Neural cell (in vitro differentiated cells): ENCODE measurements at regions not wholly inside any gene's neighbourhood (a gene's known extent, or its start where the extent isn't known, plus 50 kb on each side); places are given as distances from the start of the nearest gene placed in this dataset.

Experiments used
- H2AFZ ChIP-seq: fragments of 200-600, 300-800 bp; sonication (generic), shearing (Covaris generic); 2 replicates; pipeline ENCODE4 v1.6.0; 2014; ENCODE audit warnings: low read depth, mild to moderate bottlenecking, antibody characterized with exemption, low read length, moderate library complexity
- H3F3A ChIP-seq: fragments of 200-600 bp; shearing (Covaris generic); 2 replicates; pipeline ENCODE4 v1.6.1; 2016; ENCODE audit warnings: mild to moderate bottlenecking, moderate library complexity, mixed read lengths, antibody characterized with exemption, low read length; ENCODE audit not compliant: insufficient read depth, poor library complexity, severe bottlenecking
- H3K27ac ChIP-seq: fragments of 200-600, 300-800 bp; sonication (generic), shearing (Covaris generic); 2 replicates; pipeline ENCODE4 v1.5.1; 2014; ENCODE audit warnings: mild to moderate bottlenecking, low read length, moderate library complexity
- H3K27me3 ChIP-seq: fragments of 300-800, 200-600 bp; sonication (generic), shearing (Covaris generic); 2 replicates; pipeline ENCODE4 v1.6.0; 2014; ENCODE audit warnings: mild to moderate bottlenecking, low read depth, low read length, moderate library complexity; ENCODE audit not compliant: insufficient read depth
- H3K36me3 ChIP-seq: fragments of 300-800, 200-600 bp; sonication (generic), shearing (Covaris generic); 2 replicates; pipeline ENCODE4 v1.5.1; 2014; ENCODE audit warnings: mild to moderate bottlenecking, antibody characterized with exemption, low read length, moderate library complexity; ENCODE audit not compliant: insufficient read depth
- H3K4me2 ChIP-seq: fragments of 300-800, 200-600 bp; sonication (generic), shearing (Covaris generic); 2 replicates; pipeline ENCODE4 v1.6.0; 2014; ENCODE audit warnings: mild to moderate bottlenecking, low read length
- H3K4me3 ChIP-seq: fragments of 300-800, 200-600 bp; sonication (generic), shearing (Covaris generic); 2 replicates; pipeline ENCODE4 v1.5.1; 2014; ENCODE audit warnings: mild to moderate bottlenecking, low read length, moderate library complexity
- H3K79me2 ChIP-seq: fragments of 200-600 bp; shearing (Covaris generic); replicated peaks from 2 replicates; pipeline ENCODE4 v1.6.0; 2014; ENCODE audit warnings: mild to moderate bottlenecking, low read length, moderate library complexity; ENCODE audit not compliant: insufficient read depth
- H3K9ac ChIP-seq: fragments of 300-800, 200-600 bp; sonication (generic), shearing (Covaris generic); 2 replicates; pipeline ENCODE4 v1.6.1; 2016; ENCODE audit warnings: mild to moderate bottlenecking, low read length, mixed read lengths
- H3K9me2 ChIP-seq: fragments of 200-600 bp; shearing (Covaris generic); 2 replicates; pipeline ENCODE4 v1.6.1; 2016; ENCODE audit warnings: mild to moderate bottlenecking, low read length, mixed read lengths; ENCODE audit not compliant: insufficient read depth
- H3K9me3 ChIP-seq: fragments of 200-600, 300-800 bp; sonication (generic), shearing (Covaris generic); 2 replicates; pipeline ENCODE4 v1.6.1; 2016; ENCODE audit warnings: mild to moderate bottlenecking, mixed run types, low read length, moderate library complexity, mixed read lengths
- H4K20me1 ChIP-seq: fragments of 200-600 bp; shearing (Covaris generic); 2 replicates; pipeline ENCODE4 v1.6.1; 2016; ENCODE audit warnings: mild to moderate bottlenecking, mixed run types; ENCODE audit not compliant: insufficient read depth
- EP300 ChIP-seq: fragments of 450-650 bp; conservative IDR thresholded peaks from 2 replicates; pipeline ENCODE4 v1.6.1; 2014; ENCODE audit warnings: antibody characterized with exemption, mild to moderate bottlenecking, moderate library complexity; ENCODE audit not compliant: poor library complexity, severe bottlenecking
- EZH2 ChIP-seq: fragments of 200-600, 300-800 bp; shearing (Covaris generic), sonication (generic); IDR thresholded peaks from 2 replicates; pipeline ENCODE4 v1.6.1; 2014; ENCODE audit warnings: antibody characterized with exemption, low read length, borderline replicate concordance, mild to moderate bottlenecking; ENCODE audit not compliant: insufficient read depth, poor library complexity, severe bottlenecking
- MXI1 ChIP-seq: fragments of 450-650 bp; conservative IDR thresholded peaks from 2 replicates; pipeline ENCODE4 v1.6.1; 2014; ENCODE audit warnings: antibody characterized with exemption, mild to moderate bottlenecking; ENCODE audit not compliant: poor library complexity, severe bottlenecking
- POLR2AphosphoS5 ChIP-seq: IDR thresholded peaks from 2 replicates; pipeline ENCODE4 v1.6.1; 2012
- RAD21 ChIP-seq: fragments of 450-650 bp; conservative IDR thresholded peaks from 2 replicates; pipeline ENCODE4 v1.6.1; 2014; ENCODE audit warnings: antibody characterized with exemption, mild to moderate bottlenecking, moderate library complexity
- SMC3 ChIP-seq: fragments of 450-650 bp; conservative IDR thresholded peaks from 2 replicates; pipeline ENCODE4 v1.6.1; 2014; ENCODE audit warnings: antibody characterized with exemption, mild to moderate bottlenecking, moderate library complexity; ENCODE audit not compliant: poor library complexity
- TAF1 ChIP-seq: IDR thresholded peaks from 2 replicates; pipeline ENCODE4 v1.6.1; 2012; ENCODE audit warnings: low read depth
- TF ChIP-seq, protein P1 (sequence below): IDR thresholded peaks from 2 replicates; pipeline ENCODE4 v1.6.1; 2012; ENCODE audit warnings: borderline replicate concordance
- TF ChIP-seq, protein P2 (sequence below): fragments of 450-650 bp; IDR thresholded peaks from 2 replicates; pipeline ENCODE4 v1.5.1; 2014; ENCODE audit warnings: antibody characterized with exemption, mild to moderate bottlenecking, moderate library complexity; ENCODE audit not compliant: poor library complexity, severe bottlenecking

DNA sequence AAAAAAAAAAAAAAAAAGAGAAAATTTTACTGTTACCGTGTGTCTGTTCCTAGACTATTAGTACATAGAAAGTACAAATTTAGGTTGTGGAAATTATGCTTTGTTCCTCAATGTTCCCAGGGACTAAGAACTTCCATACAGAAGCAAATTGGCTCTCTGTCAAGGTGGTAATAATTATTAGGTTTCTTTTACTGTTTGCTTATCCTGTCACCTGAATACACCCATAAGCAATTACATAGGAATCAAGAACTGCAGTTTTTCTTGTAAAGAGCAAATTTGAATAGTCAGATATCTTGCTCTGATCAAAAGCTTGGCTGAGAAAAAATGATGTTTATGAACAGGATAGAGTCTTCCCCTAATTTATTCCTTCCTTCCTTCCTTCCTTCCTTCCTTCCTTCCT, 191.2 kb downstream of the AEBP2 start:
- Histone ChIP-seq H2AFZ (no peak overlapping the region), H4K20me1 (no peaks in the 10 kb centered on the region), H3K9ac (no peak overlapping the region), H3F3A (no peaks in the 10 kb centered on the region), H3K9me3 (no peaks in the 10 kb centered on the region), H3K9me2 (no peaks in the 10 kb centered on the region), H3K4me2 (no peak overlapping the region), H3K27me3 (no peaks in the 10 kb centered on the region), H3K27ac (no peak overlapping the region), H3K36me3 (no peaks in the 10 kb centered on the region), H3K4me3 (no peak overlapping the region), H3K79me2 (no peaks in the 10 kb centered on the region)
- TF ChIP-seq EZH2: no peak
- TF ChIP-seq MXI1: no peak
- no peak for TF ChIP-seq SMC3
- no peak for TF ChIP-seq EP300
- TF ChIP-seq, protein P1, sequence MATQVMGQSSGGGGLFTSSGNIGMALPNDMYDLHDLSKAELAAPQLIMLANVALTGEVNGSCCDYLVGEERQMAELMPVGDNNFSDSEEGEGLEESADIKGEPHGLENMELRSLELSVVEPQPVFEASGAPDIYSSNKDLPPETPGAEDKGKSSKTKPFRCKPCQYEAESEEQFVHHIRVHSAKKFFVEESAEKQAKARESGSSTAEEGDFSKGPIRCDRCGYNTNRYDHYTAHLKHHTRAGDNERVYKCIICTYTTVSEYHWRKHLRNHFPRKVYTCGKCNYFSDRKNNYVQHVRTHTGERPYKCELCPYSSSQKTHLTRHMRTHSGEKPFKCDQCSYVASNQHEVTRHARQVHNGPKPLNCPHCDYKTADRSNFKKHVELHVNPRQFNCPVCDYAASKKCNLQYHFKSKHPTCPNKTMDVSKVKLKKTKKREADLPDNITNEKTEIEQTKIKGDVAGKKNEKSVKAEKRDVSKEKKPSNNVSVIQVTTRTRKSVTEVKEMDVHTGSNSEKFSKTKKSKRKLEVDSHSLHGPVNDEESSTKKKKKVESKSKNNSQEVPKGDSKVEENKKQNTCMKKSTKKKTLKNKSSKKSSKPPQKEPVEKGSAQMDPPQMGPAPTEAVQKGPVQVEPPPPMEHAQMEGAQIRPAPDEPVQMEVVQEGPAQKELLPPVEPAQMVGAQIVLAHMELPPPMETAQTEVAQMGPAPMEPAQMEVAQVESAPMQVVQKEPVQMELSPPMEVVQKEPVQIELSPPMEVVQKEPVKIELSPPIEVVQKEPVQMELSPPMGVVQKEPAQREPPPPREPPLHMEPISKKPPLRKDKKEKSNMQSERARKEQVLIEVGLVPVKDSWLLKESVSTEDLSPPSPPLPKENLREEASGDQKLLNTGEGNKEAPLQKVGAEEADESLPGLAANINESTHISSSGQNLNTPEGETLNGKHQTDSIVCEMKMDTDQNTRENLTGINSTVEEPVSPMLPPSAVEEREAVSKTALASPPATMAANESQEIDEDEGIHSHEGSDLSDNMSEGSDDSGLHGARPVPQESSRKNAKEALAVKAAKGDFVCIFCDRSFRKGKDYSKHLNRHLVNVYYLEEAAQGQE: no peak
- TF ChIP-seq POLR2AphosphoS5: no peak
- TF ChIP-seq TAF1: no peak
- TF ChIP-seq, protein P2, sequence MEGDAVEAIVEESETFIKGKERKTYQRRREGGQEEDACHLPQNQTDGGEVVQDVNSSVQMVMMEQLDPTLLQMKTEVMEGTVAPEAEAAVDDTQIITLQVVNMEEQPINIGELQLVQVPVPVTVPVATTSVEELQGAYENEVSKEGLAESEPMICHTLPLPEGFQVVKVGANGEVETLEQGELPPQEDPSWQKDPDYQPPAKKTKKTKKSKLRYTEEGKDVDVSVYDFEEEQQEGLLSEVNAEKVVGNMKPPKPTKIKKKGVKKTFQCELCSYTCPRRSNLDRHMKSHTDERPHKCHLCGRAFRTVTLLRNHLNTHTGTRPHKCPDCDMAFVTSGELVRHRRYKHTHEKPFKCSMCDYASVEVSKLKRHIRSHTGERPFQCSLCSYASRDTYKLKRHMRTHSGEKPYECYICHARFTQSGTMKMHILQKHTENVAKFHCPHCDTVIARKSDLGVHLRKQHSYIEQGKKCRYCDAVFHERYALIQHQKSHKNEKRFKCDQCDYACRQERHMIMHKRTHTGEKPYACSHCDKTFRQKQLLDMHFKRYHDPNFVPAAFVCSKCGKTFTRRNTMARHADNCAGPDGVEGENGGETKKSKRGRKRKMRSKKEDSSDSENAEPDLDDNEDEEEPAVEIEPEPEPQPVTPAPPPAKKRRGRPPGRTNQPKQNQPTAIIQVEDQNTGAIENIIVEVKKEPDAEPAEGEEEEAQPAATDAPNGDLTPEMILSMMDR: no peak
- no peak for TF ChIP-seq RAD21

DNA sequence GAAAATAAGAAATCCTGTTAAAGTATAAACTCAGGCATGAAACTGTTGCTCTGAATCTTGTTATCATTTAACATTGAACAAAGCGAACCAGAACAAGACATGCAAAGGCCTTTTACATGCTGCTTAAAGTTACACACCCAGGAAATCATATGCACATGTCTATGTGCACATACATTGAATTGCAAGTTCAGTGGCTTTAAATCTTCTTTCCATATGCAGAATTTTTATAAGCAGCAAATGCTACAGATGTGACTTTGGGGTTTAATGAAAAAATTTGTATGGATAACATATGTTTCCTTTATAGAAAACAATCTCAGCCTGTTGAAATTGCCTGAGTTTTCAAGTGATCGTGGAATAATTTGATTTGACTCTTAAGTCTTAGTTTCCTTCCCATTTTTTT, 193.9 kb downstream of the AEBP2 start:
- no peaks in the 10 kb centered on the region for H3F3A ChIP-seq
- H3K9me3 ChIP-seq: no peaks in the 10 kb centered on the region
- no peak for TF ChIP-seq EZH2
- TF ChIP-seq RAD21: no peak
- no peaks in the 10 kb centered on the region for H3K27me3 ChIP-seq
- H3K9me2 ChIP-seq: no peaks in the 10 kb centered on the region
- no peak overlapping the region for H3K4me3 ChIP-seq
- H3K36me3 ChIP-seq: no peaks in the 10 kb centered on the region
- H4K20me1 ChIP-seq: no peaks in the 10 kb centered on the region
- H3K9ac ChIP-seq: no peak overlapping the region
- no peak overlapping the region for H3K4me2 ChIP-seq
- H3K27ac ChIP-seq: no peak overlapping the region
- no peak overlapping the region for H2AFZ ChIP-seq
- no peaks in the 10 kb centered on the region for H3K79me2 ChIP-seq

DNA sequence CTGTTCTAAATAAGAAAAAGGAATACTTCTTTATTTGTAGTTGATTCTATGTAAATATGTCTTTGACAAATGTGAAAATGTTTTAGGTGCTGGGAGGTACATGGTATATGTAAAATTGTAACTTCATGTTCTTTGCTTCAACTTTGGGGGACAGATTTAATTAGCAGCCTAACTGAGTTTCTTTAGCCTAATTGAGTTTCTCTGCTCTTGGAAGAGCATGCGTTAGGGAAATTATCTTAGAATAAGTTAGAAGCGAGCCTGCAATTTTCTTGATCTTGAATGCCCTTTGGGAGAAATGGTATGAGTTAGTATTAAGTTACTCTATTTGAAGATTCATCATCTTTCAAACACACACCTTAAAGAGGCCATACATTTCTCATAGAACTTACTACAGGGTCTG, 194.3 kb downstream of the AEBP2 start:
- Histone ChIP-seq H3K4me3 (no peak overlapping the region), H3K4me2 (no peak overlapping the region), H2AFZ (no peak overlapping the region), H3K9me3 (no peaks in the 10 kb centered on the region), H3K9me2 (no peaks in the 10 kb centered on the region), H3K36me3 (no peaks in the 10 kb centered on the region), H3K9ac (no peak overlapping the region), H3K27me3 (no peaks in the 10 kb centered on the region), H3F3A (no peaks in the 10 kb centered on the region), H3K79me2 (no peaks in the 10 kb centered on the region), H3K27ac (no peak overlapping the region), H4K20me1 (no peaks in the 10 kb centered on the region)
- TF ChIP-seq MXI1 (no peak), SMC3 (no peak)
